Gastroesophageal sphincter (tissue), 4 donors: ENCODE measurements at regions not wholly inside any gene's neighbourhood (a gene's known extent, or its start where the extent isn't known, plus 50 kb on each side); places are given as distances from the start of the nearest gene placed in this dataset.

Experiments
- ATAC-seq: fragments of 150-250 bp; one replicate; pipeline ENCODE4 v1.9.1; 2016; ENCODE audit warnings: mild to moderate bottlenecking, moderate library complexity
- H3K27ac ChIP-seq, 4 donors: fragments of 200-600 bp; sonication (generic) in 3 of 4; 1 replicate in 3 of 4; 2 replicates in 1 of 4; pipeline ENCODE4 v1.5.1; 2016 to 2019
- H3K27me3 ChIP-seq: fragments of 200-600 bp; sonication (generic); one replicate; pipeline ENCODE4 v1.5.1; 2019
- H3K36me3 ChIP-seq, 2 donors: fragments of 200-600 bp; sonication (generic); one replicate each; pipeline ENCODE4 v1.5.1; 2019; ENCODE audit warnings: control low read depth in 1 of 2
- H3K4me1 ChIP-seq, 3 donors: fragments of 200-600 bp; sonication (generic); 1 replicate in 2 of 3; 2 replicates in 1 of 3; pipeline ENCODE4 v1.5.1; 2016 to 2019; ENCODE audit warnings: control low read depth in 2 of 3
- H3K4me3 ChIP-seq, 2 donors: fragments of 200-600 bp; sonication (generic); one replicate each; pipeline ENCODE4 v1.5.1; 2019; ENCODE audit warnings: mild to moderate bottlenecking in 1 of 2, moderate library complexity in 1 of 2
- H3K9me3 ChIP-seq, 3 donors: fragments of 200-600 bp; sonication (generic); one replicate each; pipeline ENCODE4 v1.5.1; 2017 to 2019; ENCODE audit warnings: control low read depth in 2 of 3
- CTCF ChIP-seq, 4 experiments: fragments of 200-600 bp in 2 of 4; fragments of 450-650 bp in 2 of 4; sonication (generic) in 1 of 4; IDR thresholded peaks; one replicate each; pipeline ENCODE4 v1.5.1; 2017 to 2019; ENCODE audit warnings: antibody characterized with exemption in 4 of 4, mild to moderate bottlenecking in 2 of 4, moderate library complexity in 2 of 4
- EP300 ChIP-seq: sonication (generic); formaldehyde crosslinking; IDR thresholded peaks from one replicate; pipeline ENCODE4 v1.6.1; 2017; ENCODE audit warnings: antibody characterized with exemption, mild to moderate bottlenecking
- POLR2A ChIP-seq, 2 donors: fragments of 450-650 bp; IDR thresholded peaks; one replicate each; pipeline ENCODE4 v1.6.1; 2017; ENCODE audit warnings: antibody characterized with exemption in 2 of 2, mild to moderate bottlenecking in 2 of 2, moderate library complexity in 1 of 2
- POLR2AphosphoS5 ChIP-seq: sonication (generic); formaldehyde crosslinking; IDR thresholded peaks from one replicate; pipeline ENCODE4 v1.6.1; 2017; ENCODE audit warnings: antibody characterized with exemption
- WGBS, 2 donors: methylation state at CpG; one replicate each; pipeline ENCODE4 v1.1.5; 2018; ENCODE audit warnings: low coverage in 1 of 2; 5-methylcytosine and 5-hydroxymethylcytosine counted together

DNA sequence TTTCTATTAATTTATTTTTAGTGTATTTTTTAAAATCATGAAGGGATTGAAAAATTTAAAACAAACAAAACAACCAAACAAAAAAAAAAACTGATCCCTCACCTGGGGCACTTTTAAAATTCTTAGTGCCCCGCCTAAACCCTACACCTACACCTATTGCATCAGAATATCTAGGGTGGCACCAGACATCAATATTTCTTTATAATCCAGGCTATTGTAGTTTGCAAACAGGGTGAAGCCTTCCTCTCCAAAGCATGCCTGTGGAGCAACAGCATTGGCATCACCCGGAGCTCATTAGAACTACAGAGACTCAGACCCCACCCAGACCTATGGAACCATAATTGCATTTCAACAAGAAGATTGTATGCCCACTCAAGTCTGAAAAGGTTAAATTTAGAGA is 54.9 kb upstream of the ACP3 start:
- Histone ChIP-seq H3K4me3 (no peak overlapping the region), H3K4me1 (no peaks in the 10 kb centered on the region), H3K27me3 (no peaks in the 10 kb centered on the region), H3K36me3 (no peaks in the 10 kb centered on the region), H3K27ac (no peak overlapping the region), H3K9me3 (no peaks in the 10 kb centered on the region)
- TF ChIP-seq POLR2A (IDR thresholded peaks at IDR 0.05) (no peak), EP300 (no peak), CTCF (IDR thresholded peaks at IDR 0.05) (no peak), POLR2AphosphoS5 (no peak)
- WGBS, 2 donors: 85% methylated on average over 2 of the region's 2 CpGs; no CpG with 5 or more reads in 1 of the 2 donors
- ATAC-seq: no peak

DNA sequence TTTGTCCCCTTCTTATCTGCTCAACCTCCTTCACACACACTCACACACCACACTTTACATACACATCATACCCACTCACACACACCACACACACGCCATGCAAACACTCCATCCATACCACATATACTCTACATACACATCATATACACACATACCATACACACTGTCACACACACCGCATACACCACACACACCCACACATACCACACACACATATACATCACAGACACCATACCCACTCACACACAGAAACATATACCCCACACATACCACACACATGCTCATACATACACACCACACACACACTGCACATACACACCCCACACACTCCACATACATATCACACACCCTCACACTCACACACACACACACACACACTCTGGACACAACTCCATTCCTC is 54.3 kb upstream of the ACP3 start:
- no peaks in the 10 kb centered on the region for H3K27me3 ChIP-seq
- H3K9me3 ChIP-seq: no peaks in the 10 kb centered on the region
- TF ChIP-seq POLR2AphosphoS5 (no peak), CTCF (IDR thresholded peaks at IDR 0.05) (no peak), POLR2A (IDR thresholded peaks at IDR 0.05) (no peak), EP300 (no peak)
- WGBS, 2 donors: 91 to 93% methylated on average over 2 of the region's 2 CpGs
- ATAC-seq: no peak
- H3K27ac ChIP-seq: no peak overlapping the region
- H3K4me3 ChIP-seq: no peak overlapping the region
- H3K36me3 ChIP-seq: no peaks in the 10 kb centered on the region
- no peaks in the 10 kb centered on the region for H3K4me1 ChIP-seq

DNA sequence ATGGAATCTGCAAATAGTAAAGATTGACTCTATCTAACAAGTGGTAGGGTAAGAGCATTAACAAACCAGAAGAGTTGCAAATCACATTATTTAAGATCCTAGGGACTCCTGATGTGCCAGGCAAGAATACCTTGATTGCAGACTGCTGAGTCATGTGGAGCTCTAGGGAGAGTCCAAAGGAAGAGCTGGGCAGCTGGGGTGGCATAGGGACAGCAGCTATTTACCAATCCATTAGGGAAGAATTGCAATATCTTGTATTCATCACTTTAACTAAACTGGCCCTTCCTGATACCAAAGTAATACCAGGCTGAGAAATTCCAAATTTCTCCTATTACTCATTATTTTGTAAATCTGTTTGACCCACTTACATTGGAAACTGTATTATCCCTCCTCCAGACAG is 52.2 kb upstream of the ACP3 start:
- no peak for ATAC-seq
- H3K36me3 ChIP-seq: no peaks in the 10 kb centered on the region
- H3K9me3 ChIP-seq: no peaks in the 10 kb centered on the region
- H3K27me3 ChIP-seq: no peaks in the 10 kb centered on the region
- no peak overlapping the region for H3K27ac ChIP-seq
- no peaks in the 10 kb centered on the region for H3K4me1 ChIP-seq
- no peak overlapping the region for H3K4me3 ChIP-seq
- no peak for TF ChIP-seq POLR2A (IDR thresholded peaks at IDR 0.05)

DNA sequence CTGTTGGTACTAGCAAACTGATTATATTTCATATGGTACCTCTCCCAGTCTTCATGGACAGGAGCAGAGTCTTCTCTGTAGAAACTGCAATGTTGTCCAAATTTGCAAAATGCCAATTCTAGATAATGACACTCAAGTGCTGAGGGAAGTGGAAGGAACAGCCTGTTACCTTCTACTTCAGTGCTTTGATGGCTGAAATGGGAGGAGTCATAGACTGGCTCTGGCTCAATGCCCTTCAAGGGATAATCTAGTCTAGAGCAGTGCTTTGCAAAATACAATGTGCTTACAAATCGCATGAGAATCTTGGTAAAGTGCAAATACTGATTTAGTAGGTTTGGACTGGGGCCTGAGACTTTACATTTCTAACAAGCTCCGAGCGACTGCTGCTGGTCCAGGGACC is 51.7 kb upstream of the ACP3 start:
- TF ChIP-seq POLR2AphosphoS5: no peak
- TF ChIP-seq POLR2A (IDR thresholded peaks at IDR 0.05): no peak
- TF ChIP-seq EP300: no peak
- Histone ChIP-seq H3K4me1 (no peaks in the 10 kb centered on the region), H3K4me3 (no peak overlapping the region), H3K36me3 (no peaks in the 10 kb centered on the region), H3K27ac (no peak overlapping the region), H3K9me3 (no peaks in the 10 kb centered on the region), H3K27me3 (no peaks in the 10 kb centered on the region)
- WGBS, 2 donors: 90 to 96% methylated on average over 2 to 3 of the region's 3 CpGs
- ATAC-seq: no peak

DNA sequence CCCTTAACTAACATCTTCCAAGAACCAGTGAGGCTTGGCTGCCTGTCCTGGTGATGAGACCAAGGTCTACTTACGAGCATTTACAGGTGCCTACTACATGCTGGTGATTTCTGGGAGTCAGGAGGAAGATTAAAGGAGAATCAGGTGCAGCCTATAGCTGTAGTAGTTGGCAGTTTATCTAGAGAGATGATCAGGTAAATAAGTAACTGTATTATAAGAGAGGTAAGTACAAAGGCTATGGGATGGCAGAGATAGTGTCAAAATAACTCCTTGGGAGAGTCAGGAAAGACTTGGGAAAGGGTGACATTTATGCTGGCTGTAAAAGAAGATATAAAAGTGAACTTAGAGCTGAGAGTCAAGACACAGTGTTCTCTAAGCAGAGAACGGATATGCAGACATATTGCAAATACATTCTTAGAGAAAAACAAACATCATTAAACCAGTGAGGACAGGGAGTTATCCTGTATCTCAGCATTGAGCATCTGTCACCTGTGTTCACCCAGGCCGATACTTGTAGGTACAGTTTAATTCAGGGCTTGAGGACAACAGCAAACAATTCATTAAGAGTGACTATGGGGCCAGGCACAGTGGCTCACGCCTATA is 49.7 kb upstream of the ACP3 start:
- H3K4me1 ChIP-seq: no peaks in the 10 kb centered on the region
- ATAC-seq: no peak
- H3K9me3 ChIP-seq: no peaks in the 10 kb centered on the region
- H3K27ac ChIP-seq: no peak overlapping the region
- H3K36me3 ChIP-seq: no peaks in the 10 kb centered on the region
- H3K27me3 ChIP-seq: no peaks in the 10 kb centered on the region
- H3K4me3 ChIP-seq: no peak overlapping the region
- TF ChIP-seq EP300: no peak
- no peak for TF ChIP-seq POLR2AphosphoS5
- no peak for TF ChIP-seq CTCF (IDR thresholded peaks at IDR 0.05)
- no peak for TF ChIP-seq POLR2A (IDR thresholded peaks at IDR 0.05)
- WGBS, 2 donors: 83 to 89% methylated on average over 3 of the region's 4 CpGs
